ENCODE measurements at regions not wholly inside any gene's neighbourhood (a gene's known extent, or its start where the extent isn't known, plus 50 kb on each side); places are given as distances from the start of the nearest gene placed in this dataset.

DNA sequence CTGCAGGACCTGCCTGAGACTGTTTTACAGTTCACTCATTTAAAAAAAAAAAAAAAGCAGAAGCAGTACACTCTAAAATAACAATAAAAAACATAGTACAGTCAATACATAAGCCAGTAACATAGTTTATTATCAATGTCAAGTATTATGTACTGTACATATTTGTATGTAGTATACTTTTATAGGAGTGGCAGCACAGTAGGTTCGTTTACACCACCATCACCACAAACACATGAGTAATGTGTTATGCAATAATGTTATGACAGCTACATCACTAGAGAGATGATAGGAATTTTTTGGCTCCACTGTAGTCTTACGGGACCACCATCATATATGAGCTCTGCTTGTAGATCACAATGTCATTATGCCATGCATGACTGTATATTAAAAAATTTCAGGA lies 462.8 kb downstream of the ISL1 start:
- Histone ChIP-seq H3K4me3 (replicated peaks in 1 of 4; ENCODE audit: control extremely low read depth in 1 of 4, insufficient read depth in 1 of 4, low read depth in 3 of 4, low read length in 4 of 4) (no peak overlapping the region), H3K4me1 (ENCODE audit: control insufficient read depth, extremely low read depth, insufficient read depth, low read length) (no peaks in the 10 kb centered on the region), H3K9ac (ENCODE audit: insufficient read depth, low read length) (no peak overlapping the region), H2AFZ (ENCODE audit: low read length) (no peak overlapping the region), H3K79me2 (ENCODE audit: control insufficient read depth, insufficient read depth, low read length) (no peaks in the 10 kb centered on the region), H4K20me1 (ENCODE audit: control insufficient read depth, extremely low read depth, insufficient read depth, low read length) (no peaks in the 10 kb centered on the region), H3K27ac (ENCODE audit: insufficient read depth, low read length) (no peak overlapping the region), H3K9me3 (ENCODE audit: control insufficient read depth, insufficient read depth, low read depth, low read length) (no peaks in the 10 kb centered on the region), H3K4me2 (ENCODE audit: extremely low read depth, insufficient read depth, low read length) (no peak overlapping the region), H3K27me3 (ENCODE audit: control insufficient read depth, insufficient read depth, low read length) (no peaks in the 10 kb centered on the region), H3K36me3 (ENCODE audit: control insufficient read depth, insufficient read depth, low read length) (no peaks in the 10 kb centered on the region)
- TF ChIP-seq, protein P1, sequence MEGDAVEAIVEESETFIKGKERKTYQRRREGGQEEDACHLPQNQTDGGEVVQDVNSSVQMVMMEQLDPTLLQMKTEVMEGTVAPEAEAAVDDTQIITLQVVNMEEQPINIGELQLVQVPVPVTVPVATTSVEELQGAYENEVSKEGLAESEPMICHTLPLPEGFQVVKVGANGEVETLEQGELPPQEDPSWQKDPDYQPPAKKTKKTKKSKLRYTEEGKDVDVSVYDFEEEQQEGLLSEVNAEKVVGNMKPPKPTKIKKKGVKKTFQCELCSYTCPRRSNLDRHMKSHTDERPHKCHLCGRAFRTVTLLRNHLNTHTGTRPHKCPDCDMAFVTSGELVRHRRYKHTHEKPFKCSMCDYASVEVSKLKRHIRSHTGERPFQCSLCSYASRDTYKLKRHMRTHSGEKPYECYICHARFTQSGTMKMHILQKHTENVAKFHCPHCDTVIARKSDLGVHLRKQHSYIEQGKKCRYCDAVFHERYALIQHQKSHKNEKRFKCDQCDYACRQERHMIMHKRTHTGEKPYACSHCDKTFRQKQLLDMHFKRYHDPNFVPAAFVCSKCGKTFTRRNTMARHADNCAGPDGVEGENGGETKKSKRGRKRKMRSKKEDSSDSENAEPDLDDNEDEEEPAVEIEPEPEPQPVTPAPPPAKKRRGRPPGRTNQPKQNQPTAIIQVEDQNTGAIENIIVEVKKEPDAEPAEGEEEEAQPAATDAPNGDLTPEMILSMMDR (conservative IDR thresholded peaks at IDR 0.05 in 1 of 2, IDR thresholded peaks at IDR 0.05 in 1 of 2; ENCODE audit: low read depth in 1 of 2, low read length in 2 of 2): no peak
- no peak for TF ChIP-seq EZH2 (IDR thresholded peaks at IDR 0.05; ENCODE audit: low read length, missing control alignments)
- DNase-seq (ENCODE audit: low read depth in 2 of 2): no peak

DNA sequence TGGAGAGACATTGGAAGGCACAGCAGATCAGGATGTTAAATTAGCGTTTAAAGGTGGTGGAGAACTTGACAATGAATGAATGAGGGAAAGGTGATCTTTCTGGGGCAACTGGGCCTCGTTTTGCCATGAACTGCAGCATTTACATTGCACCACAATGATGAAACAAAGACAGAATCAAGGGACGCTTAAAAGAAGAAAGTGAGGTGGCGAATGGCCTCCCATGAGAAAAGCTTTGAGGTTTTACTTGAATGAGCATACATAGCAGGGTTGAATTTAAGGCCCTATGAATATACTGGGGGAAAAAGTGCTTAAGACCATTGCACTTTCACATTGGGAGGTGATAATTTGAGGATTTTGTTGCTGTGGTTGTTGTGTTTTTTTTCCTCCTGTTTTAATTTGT lies 476.4 kb downstream of the ISL1 start:
- no peak overlapping the region for H2AFZ ChIP-seq (ENCODE audit: low read length)
- no peaks in the 10 kb centered on the region for H3K36me3 ChIP-seq (ENCODE audit: control insufficient read depth, insufficient read depth, low read length)
- no peak overlapping the region for H3K4me3 ChIP-seq (replicated peaks in 1 of 4; ENCODE audit: control extremely low read depth in 1 of 4, insufficient read depth in 1 of 4, low read depth in 3 of 4, low read length in 4 of 4)
- TF ChIP-seq, protein P1 (conservative IDR thresholded peaks at IDR 0.05 in 1 of 2, IDR thresholded peaks at IDR 0.05 in 1 of 2; ENCODE audit: low read depth in 1 of 2, low read length in 2 of 2): no peak
- TF ChIP-seq EZH2 (IDR thresholded peaks at IDR 0.05; ENCODE audit: low read length, missing control alignments): no peak
- H3K79me2 ChIP-seq (ENCODE audit: control insufficient read depth, insufficient read depth, low read length): no peaks in the 10 kb centered on the region
- H3K4me1 ChIP-seq (ENCODE audit: control insufficient read depth, extremely low read depth, insufficient read depth, low read length): no peaks in the 10 kb centered on the region
- no peaks in the 10 kb centered on the region for H3K27me3 ChIP-seq (ENCODE audit: control insufficient read depth, insufficient read depth, low read length)
- DNase-seq (ENCODE audit: low read depth in 2 of 2): no peak
- H3K9me3 ChIP-seq (ENCODE audit: control insufficient read depth, insufficient read depth, low read depth, low read length): no peaks in the 10 kb centered on the region
- no peaks in the 10 kb centered on the region for H4K20me1 ChIP-seq (ENCODE audit: control insufficient read depth, extremely low read depth, insufficient read depth, low read length)
- no peak overlapping the region for H3K9ac ChIP-seq (ENCODE audit: insufficient read depth, low read length)
- no peak overlapping the region for H3K4me2 ChIP-seq (ENCODE audit: extremely low read depth, insufficient read depth, low read length)
- H3K27ac ChIP-seq (ENCODE audit: insufficient read depth, low read length): no peak overlapping the region

DNA sequence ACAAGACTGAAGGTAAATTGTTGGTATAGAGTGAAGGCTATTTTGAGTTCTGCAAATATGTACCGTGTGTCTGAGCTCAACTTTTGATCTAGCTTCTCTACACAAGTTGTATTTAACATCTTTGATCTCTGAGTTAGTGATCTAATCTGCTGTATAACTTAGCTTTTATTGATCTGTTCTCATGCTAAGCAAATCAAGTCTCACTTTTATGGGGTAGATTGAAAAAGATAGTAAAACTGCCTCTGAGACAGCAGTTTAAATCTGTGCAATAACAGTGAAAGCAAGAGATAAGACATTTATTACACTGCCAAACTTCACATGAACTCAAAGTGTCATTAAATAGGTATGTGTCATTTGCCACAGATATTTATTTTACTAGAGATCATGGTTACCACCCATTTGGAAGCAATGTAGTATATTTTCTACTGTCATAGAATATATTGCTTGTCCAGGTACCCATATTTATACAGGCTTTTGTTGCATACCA lies 477.3 kb downstream of the ISL1 start:
- no peak overlapping the region for H3K27ac ChIP-seq (ENCODE audit: insufficient read depth, low read length)
- no peaks in the 10 kb centered on the region for H3K27me3 ChIP-seq (ENCODE audit: control insufficient read depth, insufficient read depth, low read length)
- no peaks in the 10 kb centered on the region for H3K9me3 ChIP-seq (ENCODE audit: control insufficient read depth, insufficient read depth, low read depth, low read length)
- H3K9ac ChIP-seq (ENCODE audit: insufficient read depth, low read length): no peak overlapping the region
- H4K20me1 ChIP-seq (ENCODE audit: control insufficient read depth, extremely low read depth, insufficient read depth, low read length): no peaks in the 10 kb centered on the region
- peak in 1 of 2 donors; percentile 1 for DNase-seq (ENCODE audit: low read depth in 2 of 2)
- TF ChIP-seq, protein P1 (conservative IDR thresholded peaks at IDR 0.05 in 1 of 2, IDR thresholded peaks at IDR 0.05 in 1 of 2; ENCODE audit: low read depth in 1 of 2, low read length in 2 of 2): no peak
- H3K36me3 ChIP-seq (ENCODE audit: control insufficient read depth, insufficient read depth, low read length): no peaks in the 10 kb centered on the region
- H3K4me2 ChIP-seq (ENCODE audit: extremely low read depth, insufficient read depth, low read length): no peak overlapping the region
- no peaks in the 10 kb centered on the region for H3K4me1 ChIP-seq (ENCODE audit: control insufficient read depth, extremely low read depth, insufficient read depth, low read length)
- H3K79me2 ChIP-seq (ENCODE audit: control insufficient read depth, insufficient read depth, low read length): no peaks in the 10 kb centered on the region
- H3K4me3 ChIP-seq (replicated peaks in 1 of 4; ENCODE audit: control extremely low read depth in 1 of 4, insufficient read depth in 1 of 4, low read depth in 3 of 4, low read length in 4 of 4): no peak overlapping the region
- no peak overlapping the region for H2AFZ ChIP-seq (ENCODE audit: low read length)
